H9 (cell line): ENCODE measurements at regions not wholly inside any gene's neighbourhood (a gene's known extent, or its start where the extent isn't known, plus 50 kb on each side); places are given as distances from the start of the nearest gene placed in this dataset.

Experiments used
- DNase-seq: peaks from one replicate; pipeline ENCODE4 v3.0.0-alpha.2; 2017
- H2AFZ ChIP-seq: one replicate; pipeline ENCODE4 v1.6.1; 2013; ENCODE audit warnings: mild to moderate bottlenecking, low read length, control low read depth, moderate library complexity
- H2AK5ac ChIP-seq: 2 replicates; pipeline ENCODE4 v1.6.1; 2013; ENCODE audit warnings: low read length, control low read depth, mixed read lengths; ENCODE audit not compliant: insufficient read length
- H2BK120ac ChIP-seq: one replicate; pipeline ENCODE4 v1.6.1; 2013; ENCODE audit warnings: low read depth, mild to moderate bottlenecking, low read length, control low read depth, inconsistent platforms; ENCODE audit not compliant: poor library complexity, severe bottlenecking
- H2BK12ac ChIP-seq: 2 replicates; pipeline ENCODE4 v1.6.1; 2013; ENCODE audit warnings: low read length, control low read depth, mixed read lengths, low read depth; ENCODE audit not compliant: insufficient read length
- H2BK15ac ChIP-seq: 2 replicates; pipeline ENCODE4 v1.6.1; 2013; ENCODE audit warnings: low read depth, low read length, control low read depth
- H2BK20ac ChIP-seq: one replicate; pipeline ENCODE4 v1.6.1; 2013; ENCODE audit warnings: low read depth, mild to moderate bottlenecking, low read length, control low read depth, inconsistent platforms; ENCODE audit not compliant: poor library complexity, severe bottlenecking
- H2BK5ac ChIP-seq: 2 replicates; pipeline ENCODE4 v1.6.1; 2013; ENCODE audit warnings: low read length, control low read depth, mixed read lengths; ENCODE audit not compliant: insufficient read length
- H3K14ac ChIP-seq: 2 replicates; pipeline ENCODE4 v1.6.1; 2013; ENCODE audit warnings: low read length, control low read depth; ENCODE audit not compliant: insufficient read depth
- H3K18ac ChIP-seq: 2 replicates; pipeline ENCODE4 v1.6.1; 2013; ENCODE audit warnings: low read depth, mild to moderate bottlenecking, mixed read lengths, low read length, control low read depth; ENCODE audit not compliant: insufficient read length
- H3K23ac ChIP-seq: 2 replicates; pipeline ENCODE4 v1.6.1; 2013; ENCODE audit warnings: low read length, control low read depth, mixed read lengths, low read depth; ENCODE audit not compliant: insufficient read length
- H3K23me2 ChIP-seq: 2 replicates; pipeline ENCODE4 v1.6.1; 2013; ENCODE audit warnings: low read depth, mild to moderate bottlenecking, mixed read lengths, low read length, control low read depth; ENCODE audit not compliant: insufficient read length, poor library complexity, severe bottlenecking
- H3K27ac ChIP-seq: 2 replicates; pipeline ENCODE4 v1.5.1; 2013; ENCODE audit warnings: low read length, control low read depth, mixed read lengths, low read depth; ENCODE audit not compliant: insufficient read length
- H3K27me3 ChIP-seq: 2 replicates; pipeline ENCODE4 v1.6.1; 2013; ENCODE audit warnings: low read length, control low read depth, inconsistent platforms; ENCODE audit not compliant: insufficient read depth
- H3K4ac ChIP-seq: 2 replicates; pipeline ENCODE4 v1.6.1; 2013; ENCODE audit warnings: low read depth, mild to moderate bottlenecking, control low read depth, inconsistent platforms, low read length, moderate library complexity
- H3K4me1 ChIP-seq: 2 replicates; pipeline ENCODE4 v1.6.1; 2013; ENCODE audit warnings: low read length, control low read depth, inconsistent platforms; ENCODE audit not compliant: insufficient read depth
- H3K4me2 ChIP-seq: 2 replicates; pipeline ENCODE4 v1.6.1; 2013; ENCODE audit warnings: low read length, control low read depth, mixed read lengths; ENCODE audit not compliant: insufficient read length, insufficient read depth
- H3K56ac ChIP-seq: 2 replicates; pipeline ENCODE4 v1.6.1; 2013; ENCODE audit warnings: low read depth, mild to moderate bottlenecking, mixed read lengths, low read length, control low read depth; ENCODE audit not compliant: insufficient read length
- H3K79me1 ChIP-seq: 2 replicates; pipeline ENCODE4 v1.6.1; 2013; ENCODE audit warnings: low read depth, mild to moderate bottlenecking, moderate library complexity, low read length, control low read depth, inconsistent platforms; ENCODE audit not compliant: insufficient read depth, poor library complexity, severe bottlenecking
- H3K79me2 ChIP-seq: 2 replicates; pipeline ENCODE4 v1.6.1; 2013; ENCODE audit warnings: low read length, control low read depth, inconsistent platforms; ENCODE audit not compliant: insufficient read depth
- H3K9ac ChIP-seq: 2 replicates; pipeline ENCODE4 v1.6.1; 2013; ENCODE audit warnings: low read length, control low read depth, mixed read lengths; ENCODE audit not compliant: insufficient read length; ENCODE audit errors: extremely low read depth
- H3K9me3 ChIP-seq: one replicate; pipeline ENCODE4 v1.6.1; 2013; ENCODE audit warnings: low read depth, low read length, inconsistent platforms; ENCODE audit not compliant: control insufficient read depth
- H3T11ph ChIP-seq: one replicate; pipeline ENCODE4 v1.6.1; 2013; ENCODE audit warnings: mild to moderate bottlenecking, low read length, control low read depth, inconsistent platforms
- H4K20me1 ChIP-seq: one replicate; pipeline ENCODE4 v1.6.1; 2013; ENCODE audit not compliant: control insufficient read depth, insufficient read length, insufficient read depth
- H4K5ac ChIP-seq: 2 replicates; pipeline ENCODE4 v1.6.1; 2013; ENCODE audit warnings: low read depth, mild to moderate bottlenecking, mixed read lengths, low read length, control low read depth; ENCODE audit not compliant: insufficient read length
- H4K8ac ChIP-seq: replicated peaks from 2 replicates; pipeline ENCODE4 v1.6.1; 2013; ENCODE audit warnings: low read length, control low read depth, mixed read lengths, low read depth; ENCODE audit not compliant: insufficient read length
- H4K91ac ChIP-seq: 2 replicates; pipeline ENCODE4 v1.6.1; 2013; ENCODE audit warnings: low read depth, mild to moderate bottlenecking, moderate library complexity, mixed read lengths, low read length, control low read depth; ENCODE audit not compliant: insufficient read length
- H3K27ac Mint-ChIP-seq, 3 experiments: 2 replicates in 2 of 3; 3 replicates in 1 of 3; pipeline ENCODE4 v1.8.0; 2020 to 2021; ENCODE audit warnings: mixed read lengths in 3 of 3, mild to moderate bottlenecking in 1 of 3, moderate library complexity in 1 of 3
- H3K27me3 Mint-ChIP-seq: 2 replicates; pipeline ENCODE4 v1.8.0; 2021; ENCODE audit warnings: low read depth, mild to moderate bottlenecking, moderate library complexity, mixed read lengths
- H3K36me3 Mint-ChIP-seq, 3 experiments: 2 replicates in 2 of 3; 3 replicates in 1 of 3; pipeline ENCODE4 v1.8.0; 2020 to 2021; ENCODE audit warnings: low read depth in 3 of 3, mixed read lengths in 3 of 3; ENCODE audit not compliant: insufficient read depth in 1 of 3
- H3K4me1 Mint-ChIP-seq, 2 experiments: 2 replicates each; pipeline ENCODE4 v1.8.0; 2020; ENCODE audit warnings: mixed read lengths in 2 of 2
- H3K4me3 Mint-ChIP-seq, 2 experiments: 2 replicates in 1 of 2; 3 replicates in 1 of 2; pipeline ENCODE4 v1.8.0; 2020 to 2021; ENCODE audit warnings: mild to moderate bottlenecking in 2 of 2, mixed read lengths in 2 of 2, moderate library complexity in 1 of 2
- H3K9me3 Mint-ChIP-seq, 2 experiments: 2 replicates in 1 of 2; 3 replicates in 1 of 2; pipeline ENCODE4 v1.8.0; 2020; ENCODE audit warnings: mild to moderate bottlenecking in 2 of 2, mixed read lengths in 2 of 2, moderate library complexity in 1 of 2
- TF ChIP-seq, protein P1 (sequence below): fragments of 200-600 bp; sonication (generic); conservative IDR thresholded peaks from 3 replicates; pipeline ENCODE4 v1.8.0; 2021; ENCODE audit warnings: antibody characterized with exemption, mild to moderate bottlenecking

DNA sequence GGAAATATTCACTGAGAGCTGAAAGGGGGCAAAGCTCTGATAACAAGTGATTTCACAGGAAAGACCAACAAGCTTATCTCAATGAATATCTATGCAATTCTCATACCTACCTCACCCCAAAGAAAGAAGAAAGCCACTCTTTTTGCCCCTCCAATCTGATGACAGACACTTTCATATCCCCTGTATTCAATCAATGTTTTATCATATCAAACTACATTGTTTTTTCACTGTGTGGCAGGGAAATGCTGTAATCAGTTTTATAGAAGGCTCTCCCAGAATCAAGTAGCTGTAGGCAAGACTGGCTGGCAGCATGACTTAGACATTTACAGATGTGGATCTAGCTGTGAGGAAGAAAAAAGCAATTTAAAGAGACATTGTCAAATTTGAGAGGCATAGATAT is 81.3 kb upstream of the PIK3C3 start:
- H3K27me3 Mint-ChIP-seq = no peaks in the 10 kb centered on the region
- TF ChIP-seq, protein P1, sequence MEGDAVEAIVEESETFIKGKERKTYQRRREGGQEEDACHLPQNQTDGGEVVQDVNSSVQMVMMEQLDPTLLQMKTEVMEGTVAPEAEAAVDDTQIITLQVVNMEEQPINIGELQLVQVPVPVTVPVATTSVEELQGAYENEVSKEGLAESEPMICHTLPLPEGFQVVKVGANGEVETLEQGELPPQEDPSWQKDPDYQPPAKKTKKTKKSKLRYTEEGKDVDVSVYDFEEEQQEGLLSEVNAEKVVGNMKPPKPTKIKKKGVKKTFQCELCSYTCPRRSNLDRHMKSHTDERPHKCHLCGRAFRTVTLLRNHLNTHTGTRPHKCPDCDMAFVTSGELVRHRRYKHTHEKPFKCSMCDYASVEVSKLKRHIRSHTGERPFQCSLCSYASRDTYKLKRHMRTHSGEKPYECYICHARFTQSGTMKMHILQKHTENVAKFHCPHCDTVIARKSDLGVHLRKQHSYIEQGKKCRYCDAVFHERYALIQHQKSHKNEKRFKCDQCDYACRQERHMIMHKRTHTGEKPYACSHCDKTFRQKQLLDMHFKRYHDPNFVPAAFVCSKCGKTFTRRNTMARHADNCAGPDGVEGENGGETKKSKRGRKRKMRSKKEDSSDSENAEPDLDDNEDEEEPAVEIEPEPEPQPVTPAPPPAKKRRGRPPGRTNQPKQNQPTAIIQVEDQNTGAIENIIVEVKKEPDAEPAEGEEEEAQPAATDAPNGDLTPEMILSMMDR = no peak
- Histone ChIP-seq H4K5ac (no peak overlapping the region), H2BK12ac (no peak overlapping the region), H3K9ac (no peak overlapping the region), H2BK15ac (no peak overlapping the region), H3K56ac (no peak overlapping the region), H4K91ac (no peak overlapping the region), H3K4me1 (no peaks in the 10 kb centered on the region), H2BK120ac (no peak overlapping the region), H3K18ac (no peak overlapping the region), H2BK5ac (no peak overlapping the region), H3K23ac (no peak overlapping the region), H3K27ac (no peak overlapping the region), H3K23me2 (no peaks in the 10 kb centered on the region), H3K9me3 (no peaks in the 10 kb centered on the region), H3T11ph (no peak overlapping the region), H4K20me1 (no peaks in the 10 kb centered on the region), H2BK20ac (no peak overlapping the region), H3K4ac (no peak overlapping the region), H4K8ac (no peak overlapping the region), H3K27me3 (no peaks in the 10 kb centered on the region), H3K79me1 (no peaks in the 10 kb centered on the region), H3K79me2 (no peaks in the 10 kb centered on the region), H3K14ac (no peak overlapping the region), H3K4me2 (no peak overlapping the region), H2AFZ (no peak overlapping the region), H2AK5ac (no peak overlapping the region)
- no peak overlapping the region for H3K27ac Mint-ChIP-seq
- peaks cover 7 to 11% of the 10 kb centered on the region in 2 experiments for H3K4me1 Mint-ChIP-seq
- no peaks in the 10 kb centered on the region for H3K9me3 Mint-ChIP-seq
- no peaks in the 10 kb centered on the region for H3K36me3 Mint-ChIP-seq
- no peak for DNase-seq
- no peak overlapping the region for H3K4me3 Mint-ChIP-seq
